ENCODE measurements at regions not wholly inside any gene's neighbourhood (a gene's known extent, or its start where the extent isn't known, plus 50 kb on each side); places are given as distances from the start of the nearest gene placed in this dataset.
"Not testable (repeated sequence)": the region's sequence is repeated elsewhere in the genome, so short reads cannot be mapped to it uniquely, and the experiment has no call there.

- peaks cover 3% of the 10 kb centered on the region for H3K27me3 Mint-ChIP-seq
- H3K4me3 Mint-ChIP-seq: no peak overlapping the region
- no peaks in the 10 kb centered on the region for H3K4me1 Mint-ChIP-seq
- no peak overlapping the region for H3K27ac Mint-ChIP-seq
- ATAC-seq (no peak), DNase-seq (no peak)
- no peaks in the 10 kb centered on the region for H3K9me3 Mint-ChIP-seq
- H3K36me3 Mint-ChIP-seq (ENCODE audit: low read depth): no peaks in the 10 kb centered on the region
These were observed 287.0 kb upstream of the XYLT1 start for GRCh38 chr16:17757808-17758207.

GRCh38 chr16:17755158-17755557 lies 284.4 kb upstream of the XYLT1 start:
- H3K9me3 Mint-ChIP-seq: no peaks in the 10 kb centered on the region
- H3K36me3 Mint-ChIP-seq (ENCODE audit: low read depth): no peaks in the 10 kb centered on the region
- H3K4me3 Mint-ChIP-seq: no peak overlapping the region
- H3K4me1 Mint-ChIP-seq: no peaks in the 10 kb centered on the region
- ATAC-seq: no peak
- no peak overlapping the region for H3K27ac Mint-ChIP-seq
- DNase-seq: no peak
- H3K27me3 Mint-ChIP-seq: peaks cover 3% of the 10 kb centered on the region

GRCh38 chr16:17753434-17753833 lies 282.7 kb upstream of the XYLT1 start:
- ATAC-seq (no peak), DNase-seq (no peak)
- no peaks in the 10 kb centered on the region for H3K4me1 Mint-ChIP-seq
- H3K27ac Mint-ChIP-seq: no peak overlapping the region
- peaks cover 3% of the 10 kb centered on the region for H3K27me3 Mint-ChIP-seq
- H3K36me3 Mint-ChIP-seq (ENCODE audit: low read depth): no peaks in the 10 kb centered on the region
- H3K9me3 Mint-ChIP-seq: peaks cover 4% of the 10 kb centered on the region
- H3K4me3 Mint-ChIP-seq: no peak overlapping the region

- Mint-ChIP-seq H3K27ac (no peak overlapping the region), H3K9me3 (peaks cover 4% of the 10 kb centered on the region), H3K27me3 (peaks cover 4% of the 10 kb centered on the region), H3K36me3 (ENCODE audit: low read depth) (no peaks in the 10 kb centered on the region), H3K4me3 (no peak overlapping the region), H3K4me1 (no peaks in the 10 kb centered on the region)
- ATAC-seq (no peak), DNase-seq (no peak)
These were observed 278.9 kb upstream of the XYLT1 start for GRCh38 chr16:17749706-17750105.

- no peak for DNase-seq
- H3K36me3 Mint-ChIP-seq (ENCODE audit: low read depth): no peaks in the 10 kb centered on the region
These were observed 277.4 kb upstream of the XYLT1 start for GRCh38 chr16:17748044-17748719.

GRCh38 chr16:17747081-17747756 lies 276.5 kb upstream of the XYLT1 start:
- DNase-seq: no peak
- no peaks in the 10 kb centered on the region for H3K4me1 Mint-ChIP-seq
- no peak for ATAC-seq
- peaks cover 4% of the 10 kb centered on the region for H3K9me3 Mint-ChIP-seq
- no peaks in the 10 kb centered on the region for H3K36me3 Mint-ChIP-seq (ENCODE audit: low read depth)
- no peak overlapping the region for H3K4me3 Mint-ChIP-seq
- H3K27me3 Mint-ChIP-seq: peaks cover 4% of the 10 kb centered on the region
- H3K27ac Mint-ChIP-seq: no peak overlapping the region

More at GRCh38 chr16:17748044-17748719, 277.4 kb upstream of the XYLT1 start:
- Mint-ChIP-seq H3K27me3 (peaks cover 3% of the 10 kb centered on the region), H3K9me3 (peaks cover 4% of the 10 kb centered on the region), H3K4me3 (no peak overlapping the region), H3K27ac (no peak overlapping the region), H3K4me1 (no peaks in the 10 kb centered on the region)
- no peak for ATAC-seq

- H3K36me3 Mint-ChIP-seq (ENCODE audit: low read depth): no peaks in the 10 kb centered on the region
- peaks cover 9% of the 10 kb centered on the region for H3K27me3 Mint-ChIP-seq
- H3K4me1 Mint-ChIP-seq: no peaks in the 10 kb centered on the region
- no peak overlapping the region for H3K27ac Mint-ChIP-seq
- DNase-seq: no peak
- H3K9me3 Mint-ChIP-seq: peaks cover 4% of the 10 kb centered on the region
- ATAC-seq: no peak
- H3K4me3 Mint-ChIP-seq: no peak overlapping the region
These were observed 274.3 kb upstream of the XYLT1 start for GRCh38 chr16:17744921-17745572.

- DNase-seq: no peak
- H3K9me3 Mint-ChIP-seq: no peaks in the 10 kb centered on the region
- peaks cover 11% of the 10 kb centered on the region for H3K27me3 Mint-ChIP-seq
- ATAC-seq: no peak
- H3K4me3 Mint-ChIP-seq: no peak overlapping the region
- H3K4me1 Mint-ChIP-seq: no peaks in the 10 kb centered on the region
- no peak overlapping the region for H3K27ac Mint-ChIP-seq
- H3K36me3 Mint-ChIP-seq (ENCODE audit: low read depth): no peaks in the 10 kb centered on the region
These were observed 272.8 kb upstream of the XYLT1 start for GRCh38 chr16:17743578-17743977.

- no peaks in the 10 kb centered on the region for H3K9me3 Mint-ChIP-seq
- no peak overlapping the region for H3K27ac Mint-ChIP-seq
- H3K27me3 Mint-ChIP-seq: peaks cover 11% of the 10 kb centered on the region
- DNase-seq: no peak
- no peak for ATAC-seq
- no peaks in the 10 kb centered on the region for H3K36me3 Mint-ChIP-seq (ENCODE audit: low read depth)
- H3K4me3 Mint-ChIP-seq: no peak overlapping the region
- no peaks in the 10 kb centered on the region for H3K4me1 Mint-ChIP-seq
These were observed 272.4 kb upstream of the XYLT1 start for GRCh38 chr16:17743158-17743557.

- H3K27me3 Mint-ChIP-seq; H3K36me3 Mint-ChIP-seq (ENCODE audit: low read depth); ATAC-seq; H3K27ac Mint-ChIP-seq; H3K4me3 Mint-ChIP-seq; DNase-seq; H3K4me1 Mint-ChIP-seq: not testable (repeated sequence)
- H3K9me3 Mint-ChIP-seq: peaks cover 11% of the 10 kb centered on the region
These were observed 264.3 kb upstream of the XYLT1 start for GRCh38 chr16:17735099-17735498.

- Mint-ChIP-seq H3K4me3 (no peak overlapping the region), H3K27ac (no peak overlapping the region), H3K36me3 (ENCODE audit: low read depth) (no peaks in the 10 kb centered on the region), H3K9me3 (peaks cover 11% of the 10 kb centered on the region), H3K4me1 (no peaks in the 10 kb centered on the region), H3K27me3 (peaks cover 18% of the 10 kb centered on the region)
- ATAC-seq (no peak), DNase-seq (no peak)
These were observed 259.1 kb upstream of the XYLT1 start for GRCh38 chr16:17729820-17730219.

GRCh38 chr16:17728196-17728595 lies 257.4 kb upstream of the XYLT1 start:
- Mint-ChIP-seq H3K27me3 (peaks cover 18% of the 10 kb centered on the region), H3K4me3 (no peak overlapping the region), H3K9me3 (peaks cover 6% of the 10 kb centered on the region), H3K36me3 (ENCODE audit: low read depth) (no peaks in the 10 kb centered on the region), H3K27ac (no peak overlapping the region), H3K4me1 (no peaks in the 10 kb centered on the region)
- DNase-seq (no peak), ATAC-seq (no peak)

GRCh38 chr16:17724242-17724898 lies 253.6 kb upstream of the XYLT1 start:
- no peaks in the 10 kb centered on the region for H3K4me1 Mint-ChIP-seq
- no peak overlapping the region for H3K4me3 Mint-ChIP-seq
- H3K36me3 Mint-ChIP-seq (ENCODE audit: low read depth): no peaks in the 10 kb centered on the region
- no peak for ATAC-seq
- H3K27me3 Mint-ChIP-seq: peaks cover 13% of the 10 kb centered on the region
- H3K27ac Mint-ChIP-seq: no peak overlapping the region
- no peak for DNase-seq
- no peaks in the 10 kb centered on the region for H3K9me3 Mint-ChIP-seq

GRCh38 chr16:17723531-17724134 lies 252.9 kb upstream of the XYLT1 start:
- ATAC-seq (no peak), DNase-seq (no peak)
- H3K9me3 Mint-ChIP-seq: no peaks in the 10 kb centered on the region
- H3K36me3 Mint-ChIP-seq (ENCODE audit: low read depth): no peaks in the 10 kb centered on the region
- H3K4me1 Mint-ChIP-seq: no peaks in the 10 kb centered on the region
- H3K27ac Mint-ChIP-seq: no peak overlapping the region
- H3K27me3 Mint-ChIP-seq: peaks cover 10% of the 10 kb centered on the region
- no peak overlapping the region for H3K4me3 Mint-ChIP-seq

Measured in activated naive CD8-positive, alpha-beta T cell treated with anti-CD3 and anti-CD28 coated beads, Interleukin-2, amount 50 U/mL, for 24 hours (primary cell).